HG02798 (cell line): ENCODE measurements at regions not wholly inside any gene's neighbourhood (a gene's known extent, or its start where the extent isn't known, plus 50 kb on each side); places are given as distances from the start of the nearest gene placed in this dataset.

Experiments
- ATAC-seq: cut with Tn5 transposase; IDR thresholded peaks from one replicate; pipeline ENCODE4 v1.9.1; 2021; ENCODE audit warnings: mild to moderate bottlenecking; ENCODE audit not compliant: unreplicated experiment, poor library complexity

DNA sequence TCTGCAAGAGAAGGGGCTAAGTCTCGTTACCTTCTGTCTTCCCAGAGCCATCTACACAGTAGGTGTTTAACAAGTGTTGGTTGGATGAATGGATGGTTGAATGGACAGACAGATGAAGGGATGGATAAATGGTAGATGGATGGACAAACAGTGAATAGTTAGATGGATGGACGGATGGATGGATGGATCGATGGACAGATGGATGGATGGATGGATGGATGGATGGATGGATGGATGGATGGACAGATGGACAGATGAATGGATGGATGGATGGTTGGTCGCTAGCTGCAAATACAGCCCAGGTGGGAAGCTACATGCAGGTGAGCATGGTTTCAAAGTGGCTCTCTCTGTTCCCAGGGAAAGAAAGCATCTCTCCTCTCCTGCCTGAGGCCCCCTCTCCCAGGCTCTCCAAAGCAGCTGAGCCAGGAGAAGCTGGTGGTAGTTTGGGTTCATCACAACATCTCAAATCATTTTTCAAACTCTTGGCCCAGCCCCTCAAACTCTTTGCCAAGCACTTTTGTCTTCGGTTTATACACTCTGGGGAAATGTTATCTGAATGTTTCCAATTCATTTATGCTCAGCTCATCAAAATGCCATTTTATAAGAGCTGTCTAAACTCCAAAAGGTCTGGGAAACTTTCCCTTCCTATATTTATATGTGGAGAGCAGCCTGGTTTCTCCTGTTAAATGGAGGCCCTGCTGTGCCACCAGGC, 192.7 kb downstream of the ANAPC1 start:
- ATAC-seq = no peak

DNA sequence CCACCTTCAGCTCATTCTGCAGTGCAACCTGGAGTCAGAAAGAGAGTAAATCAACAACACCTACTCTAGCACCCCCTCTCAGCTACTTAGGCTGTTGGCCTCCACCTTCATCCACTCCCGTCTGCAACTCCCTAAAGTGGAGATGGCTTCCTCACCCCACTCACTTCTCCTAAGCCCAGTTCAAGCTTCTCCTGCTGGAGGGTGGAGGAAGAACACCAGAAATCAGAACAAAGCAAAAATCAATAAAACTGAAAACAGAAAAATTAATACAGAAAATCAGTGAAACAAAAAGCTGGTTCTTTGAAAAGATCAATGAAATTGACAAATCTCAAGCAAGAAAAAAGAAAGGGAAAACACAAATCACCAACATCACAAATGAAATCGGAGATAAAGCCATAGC, 191.7 kb downstream of the ANAPC1 start:
- ATAC-seq = no peak

DNA sequence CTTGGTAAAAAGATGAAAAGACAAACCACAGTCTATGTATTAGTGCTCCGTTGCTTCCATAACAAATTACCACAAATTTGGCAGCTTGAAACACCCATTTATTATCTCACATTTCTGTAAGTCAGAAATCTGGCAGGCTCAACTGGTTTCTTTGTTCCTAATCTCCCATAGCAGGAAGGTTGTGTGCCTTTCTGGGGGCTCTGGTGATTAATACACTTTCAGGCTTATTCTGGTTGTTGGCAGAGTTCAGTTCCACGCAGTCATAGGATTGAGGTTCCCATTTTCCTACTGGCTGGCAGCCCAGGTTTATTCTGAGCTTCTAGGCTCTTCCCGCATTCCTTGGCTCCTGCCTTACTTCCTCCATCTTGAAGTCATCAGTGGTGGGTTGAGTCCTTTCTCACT, 189.3 kb downstream of the ANAPC1 start:
- no peak for ATAC-seq

DNA sequence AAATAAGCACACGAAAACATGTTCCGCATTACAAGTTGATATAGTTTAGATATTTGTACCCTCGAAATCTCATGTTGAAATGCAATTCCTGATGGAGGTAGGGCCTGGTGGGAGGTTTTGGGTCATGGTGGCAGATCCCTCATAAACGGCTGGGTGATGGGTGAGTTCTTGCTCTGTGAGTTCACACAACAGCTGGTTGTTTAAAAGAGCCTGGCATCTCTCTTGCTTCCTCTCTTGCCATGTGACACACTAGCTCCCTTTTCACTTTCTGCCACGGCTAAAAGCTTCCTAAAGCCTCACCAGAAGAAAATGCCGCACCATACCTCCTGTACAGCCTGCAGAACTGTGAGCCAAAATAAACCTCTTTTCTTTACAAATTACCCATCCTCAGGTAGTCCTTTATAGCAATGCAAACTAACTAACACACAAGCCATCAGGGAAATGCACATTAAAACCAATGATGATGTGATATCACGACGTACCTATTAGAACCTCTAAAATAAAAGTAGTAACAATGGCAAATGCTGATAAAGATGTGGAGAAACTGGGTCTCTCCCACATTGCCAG, 188.5 kb downstream of the ANAPC1 start:
- no peak for ATAC-seq

DNA sequence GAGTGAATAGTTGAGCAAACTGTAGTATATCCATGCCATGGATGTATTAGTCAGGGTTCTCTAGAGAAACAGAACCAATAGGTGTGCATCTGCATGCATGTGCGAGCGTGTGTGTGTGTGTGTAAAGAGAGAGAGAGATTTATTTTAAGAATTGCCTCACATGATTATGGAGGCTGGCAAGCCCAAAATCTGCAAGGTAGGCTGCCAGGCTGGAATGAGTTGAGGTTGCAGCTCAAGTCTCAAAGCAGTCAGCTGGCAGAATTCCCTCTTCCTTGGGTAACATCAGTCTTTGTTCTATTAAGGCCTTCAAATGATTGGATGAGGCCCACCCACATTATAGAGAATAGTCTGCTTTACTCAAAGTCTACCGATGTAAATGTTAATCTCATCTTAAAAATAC, 187.8 kb downstream of the ANAPC1 start:
- ATAC-seq = no peak

DNA sequence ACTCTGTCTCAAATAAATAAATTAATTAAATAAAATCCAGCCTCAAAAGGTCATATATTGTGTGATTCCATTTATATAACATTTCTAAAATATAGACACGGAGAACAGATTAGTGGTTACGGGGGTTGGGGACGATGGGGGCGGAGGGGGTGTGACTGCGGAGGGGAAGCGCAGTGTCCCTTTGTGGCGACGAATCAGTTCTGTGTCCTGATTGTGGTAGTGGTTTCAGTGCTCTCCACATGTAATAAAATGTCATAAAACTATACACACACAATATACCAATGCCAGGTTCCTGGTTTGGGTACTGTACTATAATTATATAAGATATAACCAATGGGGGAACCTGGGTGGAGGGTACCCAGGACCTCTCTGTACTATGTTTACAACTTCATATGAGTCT, 186.4 kb downstream of the ANAPC1 start:
- ATAC-seq = no peak

DNA sequence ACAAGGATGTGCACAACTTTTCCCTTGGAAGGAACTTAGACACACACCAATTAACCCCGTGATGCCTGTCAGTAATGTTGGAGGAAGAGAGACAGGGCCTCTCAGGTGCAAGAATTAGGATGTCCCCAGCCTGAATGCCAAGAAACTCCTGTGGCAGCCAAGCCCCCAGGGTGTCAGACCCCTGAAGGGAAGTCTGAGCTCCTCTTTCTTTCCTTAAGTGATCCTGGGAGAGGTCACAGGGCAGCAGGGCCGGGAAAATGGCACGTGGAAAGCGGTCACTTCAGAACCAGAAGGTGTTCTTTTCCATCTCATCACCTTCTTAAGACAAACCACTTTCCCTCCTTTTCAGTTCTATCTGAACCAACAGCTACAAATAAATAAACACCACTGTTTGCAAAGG, 185.9 kb downstream of the ANAPC1 start:
- ATAC-seq = no peak

DNA sequence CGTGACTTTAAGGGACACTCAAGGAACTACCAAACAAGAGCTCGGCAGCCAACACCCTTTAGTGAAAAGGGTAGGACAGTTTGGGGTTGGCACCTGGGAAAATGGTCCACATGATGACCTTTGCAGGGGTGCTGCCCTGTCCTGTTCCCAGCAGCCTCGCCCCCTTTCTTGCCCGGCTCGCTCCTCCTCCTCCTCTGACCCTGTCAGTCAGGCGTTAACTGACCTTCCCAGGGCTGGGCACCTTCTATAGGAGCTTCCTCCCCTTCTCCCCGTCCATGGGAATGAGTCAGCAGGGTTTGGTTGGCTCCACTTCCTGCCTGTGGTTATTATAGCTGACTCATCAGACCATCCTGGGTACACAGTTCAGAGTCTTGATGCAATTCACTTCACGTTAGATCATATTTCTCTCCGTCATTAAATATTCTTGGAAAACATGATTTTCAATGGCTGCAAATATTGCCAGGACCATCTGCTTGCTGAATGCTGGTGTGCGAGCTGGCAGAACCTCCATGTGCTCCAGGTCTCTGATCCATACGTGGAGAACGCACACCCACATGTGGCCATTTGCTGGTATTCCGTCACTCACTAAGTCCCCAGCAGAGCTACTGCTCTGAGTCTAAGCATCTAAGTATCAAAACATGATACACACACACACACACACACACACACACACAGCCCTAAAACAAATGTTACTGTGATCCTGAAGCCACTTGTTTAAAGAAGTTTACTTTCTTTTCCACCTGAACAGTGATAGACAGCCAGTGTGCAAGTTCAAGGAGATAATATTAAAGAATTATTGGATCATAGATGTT, 185.0 kb downstream of the ANAPC1 start:
- ATAC-seq = no peak

DNA sequence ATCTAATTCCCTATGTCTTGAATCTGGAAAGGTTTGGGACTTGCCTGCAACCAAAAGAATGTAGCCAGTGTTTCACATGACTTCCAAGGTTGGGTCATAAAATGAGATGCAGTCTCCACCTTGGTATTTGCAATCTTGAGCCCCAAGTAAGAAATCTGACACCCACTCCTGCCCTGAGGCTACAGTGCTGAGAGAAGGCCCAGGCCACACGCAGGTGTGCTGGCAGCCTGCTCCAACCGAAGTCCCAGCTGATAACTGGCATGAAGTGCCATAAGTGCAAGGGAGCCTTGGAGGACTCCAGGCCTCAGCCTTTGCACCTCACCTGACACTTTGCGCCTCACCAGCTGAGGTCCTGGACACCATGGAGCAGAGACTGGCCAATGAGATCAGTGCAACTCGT, 182.7 kb downstream of the ANAPC1 start:
- no peak for ATAC-seq

DNA sequence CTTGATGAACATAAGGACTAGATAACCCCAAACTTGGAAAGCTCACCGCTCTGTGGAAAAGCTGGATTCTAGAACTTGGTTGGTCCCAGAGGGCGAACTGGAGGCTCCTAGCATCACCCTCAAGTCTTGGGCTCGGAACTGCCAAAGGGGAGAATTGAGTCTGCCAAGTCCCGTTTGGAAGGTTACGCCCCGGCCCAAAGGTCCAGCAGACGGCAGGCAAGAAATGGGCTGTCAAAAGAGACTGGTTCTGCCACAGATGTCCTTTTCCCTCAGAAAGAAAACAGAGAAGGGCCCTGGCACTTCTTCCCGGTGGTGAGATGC, 182.2 kb downstream of the ANAPC1 start:
- no peak for ATAC-seq

DNA sequence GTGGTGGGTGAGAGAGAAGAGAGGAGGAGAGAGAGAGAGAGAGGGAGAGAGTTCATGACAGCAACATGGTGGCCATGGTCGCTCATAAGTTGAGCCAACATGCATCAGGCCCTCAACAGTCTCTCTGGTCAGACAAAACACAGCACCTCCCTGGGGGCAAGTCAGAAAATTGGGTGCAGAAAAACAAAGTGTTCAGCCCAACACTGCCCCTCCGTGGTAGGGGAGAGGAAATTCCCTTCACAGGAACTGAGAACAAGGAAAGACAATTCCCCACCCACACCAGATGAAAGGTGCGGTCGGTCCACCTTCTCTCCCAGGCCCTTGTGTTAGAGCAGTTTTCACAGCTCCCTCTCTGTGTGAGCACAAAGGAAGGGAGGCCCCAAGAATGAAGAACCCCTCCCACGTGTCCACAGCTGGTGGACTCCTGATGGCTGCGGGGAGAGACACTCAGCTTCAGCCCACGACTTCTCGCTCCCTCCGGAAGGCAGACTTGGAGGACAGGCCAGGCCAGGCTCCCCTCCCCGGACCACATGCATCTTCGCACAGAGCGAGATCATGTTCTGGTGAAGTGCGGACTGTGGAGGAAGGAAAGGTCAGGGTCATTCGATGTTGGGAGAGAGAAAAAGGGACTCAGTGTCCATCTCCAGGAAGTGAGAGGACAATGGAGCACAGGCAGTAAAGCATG, 181.7 kb downstream of the ANAPC1 start:
- no peak for ATAC-seq

DNA sequence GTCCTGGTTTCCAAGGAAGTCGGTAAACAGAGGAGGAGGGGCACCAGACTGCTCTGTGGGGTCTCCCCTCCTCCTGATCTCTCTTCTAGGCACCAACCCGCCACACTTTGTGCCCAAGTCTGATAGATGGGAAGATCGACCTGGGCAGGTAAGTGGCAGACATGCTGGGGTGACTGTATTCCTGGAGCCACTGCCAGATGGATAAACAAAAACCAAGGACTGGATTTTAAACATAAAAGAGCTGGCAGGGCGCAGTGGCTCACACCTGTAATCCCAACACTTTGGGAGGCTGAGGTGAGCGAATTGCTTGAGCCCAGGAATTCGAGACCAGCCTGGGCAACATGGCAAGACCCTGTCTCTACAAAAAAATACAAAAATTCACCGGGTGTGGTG, 181.2 kb downstream of the ANAPC1 start:
- no peak for ATAC-seq

DNA sequence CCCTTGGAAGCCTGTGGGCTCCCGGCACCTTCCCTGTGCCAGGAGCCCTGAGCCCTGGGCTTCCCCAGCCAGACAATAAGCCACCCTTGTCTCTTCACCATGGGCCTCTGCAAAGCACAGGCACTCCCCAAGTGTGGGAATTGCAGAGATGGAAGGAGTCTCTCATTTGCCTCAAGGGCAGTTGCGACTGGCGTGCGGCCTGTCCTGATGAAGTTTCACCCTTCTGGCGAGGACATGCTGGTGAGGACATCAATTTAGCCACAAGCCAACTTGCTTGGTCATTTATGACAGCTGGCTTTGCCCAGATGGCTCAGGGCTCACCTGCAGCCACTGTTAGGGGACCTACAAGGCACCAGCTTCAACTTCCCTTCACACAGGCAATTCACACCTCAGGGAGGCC, 180.2 kb downstream of the ANAPC1 start:
- ATAC-seq = no peak

DNA sequence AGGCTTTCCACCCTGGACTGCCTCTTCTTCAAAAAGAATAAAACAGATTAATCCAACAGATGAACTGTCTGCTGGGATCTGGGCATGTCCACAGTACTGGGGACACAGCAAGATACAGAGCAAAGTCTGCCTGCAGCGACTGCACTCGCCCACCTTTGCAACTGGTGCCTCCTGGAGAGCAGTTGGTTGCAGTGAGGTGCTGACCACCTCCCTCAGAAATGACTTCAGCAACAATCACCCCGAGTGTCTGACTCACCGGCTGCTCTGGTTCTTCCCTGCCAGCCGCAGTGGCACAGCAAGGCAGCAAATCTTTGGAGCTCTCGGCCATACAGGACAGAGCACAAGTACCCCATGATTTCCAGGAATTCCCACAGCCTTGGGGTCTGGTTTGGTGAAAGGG, 179.7 kb downstream of the ANAPC1 start:
- ATAC-seq = no peak

DNA sequence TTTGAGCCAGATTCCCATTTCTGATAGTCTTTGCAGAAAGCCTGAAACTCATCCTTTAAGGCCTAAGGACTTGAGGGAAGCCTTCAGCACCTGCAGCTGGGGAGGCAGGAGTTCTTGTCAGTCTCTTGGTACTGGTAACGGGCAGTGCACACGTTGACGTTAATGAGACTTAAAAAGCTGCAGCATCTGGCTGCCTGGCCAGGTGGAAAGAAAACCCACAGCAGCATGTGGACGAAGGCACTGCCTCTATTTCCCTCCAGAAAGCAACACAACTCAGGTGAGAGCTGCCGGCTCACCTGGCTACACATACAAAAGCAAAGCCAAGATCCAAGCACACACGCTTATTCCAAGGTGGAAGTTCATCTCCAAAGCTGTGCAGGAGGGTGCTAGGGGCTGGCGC, 178.8 kb downstream of the ANAPC1 start:
- ATAC-seq = peak; percentile 33

DNA sequence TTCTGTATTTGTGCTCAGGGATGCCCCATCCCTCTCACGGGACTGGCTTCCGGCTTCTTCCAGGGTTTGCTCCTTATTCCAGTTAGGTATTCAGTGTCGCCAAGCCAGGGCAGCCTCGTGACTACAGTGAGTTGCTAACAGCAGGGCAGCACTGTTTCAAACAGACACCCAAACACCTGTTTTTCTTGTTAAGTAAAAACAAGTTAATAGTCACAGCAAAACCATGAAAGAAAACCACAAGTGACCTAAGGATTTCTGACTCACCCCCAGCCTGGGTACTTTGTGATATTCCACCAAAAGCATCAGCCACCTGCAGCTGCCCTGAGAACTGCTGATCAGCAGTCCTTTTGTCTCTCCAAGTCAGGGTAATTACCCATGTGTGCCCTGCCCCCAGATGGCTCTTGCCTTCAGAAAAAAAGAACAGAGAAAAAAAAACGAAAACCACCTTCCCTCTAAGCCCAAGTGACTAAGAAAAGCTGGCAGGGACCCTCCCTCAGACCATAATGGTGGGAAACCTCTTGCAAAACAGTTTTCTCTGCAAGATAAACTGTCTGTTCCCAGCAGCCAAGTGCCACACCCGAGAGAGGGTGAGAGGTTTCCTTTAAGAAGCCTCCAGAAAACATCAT, 178.2 kb downstream of the ANAPC1 start:
- ATAC-seq = peak; percentile 89

DNA sequence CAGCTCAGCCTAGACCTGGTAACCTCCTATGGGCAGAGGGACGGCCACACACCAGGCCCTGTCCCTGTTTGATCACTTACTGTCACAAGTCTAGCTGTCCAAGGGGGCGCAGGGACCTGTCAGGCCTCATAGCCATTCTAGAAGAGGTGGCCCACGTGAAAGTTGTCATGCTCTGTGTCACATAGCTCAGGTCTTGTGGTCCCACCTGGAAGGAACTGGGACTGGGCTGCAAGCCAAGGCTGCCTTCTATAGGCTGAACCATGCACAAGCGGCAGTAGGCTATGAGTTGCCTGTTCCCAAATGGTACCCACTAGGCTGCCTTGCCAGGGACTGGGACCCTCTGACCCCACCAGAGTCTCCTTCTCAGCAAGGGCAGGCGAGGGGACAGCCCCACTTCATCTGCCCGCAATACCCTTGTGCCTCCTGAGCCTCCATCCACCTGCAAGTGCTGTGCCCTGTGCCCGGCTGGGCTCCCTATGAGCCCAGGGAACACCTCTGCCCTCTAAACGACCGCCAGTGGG, 177.5 kb downstream of the ANAPC1 start:
- ATAC-seq = peak; percentile 2

DNA sequence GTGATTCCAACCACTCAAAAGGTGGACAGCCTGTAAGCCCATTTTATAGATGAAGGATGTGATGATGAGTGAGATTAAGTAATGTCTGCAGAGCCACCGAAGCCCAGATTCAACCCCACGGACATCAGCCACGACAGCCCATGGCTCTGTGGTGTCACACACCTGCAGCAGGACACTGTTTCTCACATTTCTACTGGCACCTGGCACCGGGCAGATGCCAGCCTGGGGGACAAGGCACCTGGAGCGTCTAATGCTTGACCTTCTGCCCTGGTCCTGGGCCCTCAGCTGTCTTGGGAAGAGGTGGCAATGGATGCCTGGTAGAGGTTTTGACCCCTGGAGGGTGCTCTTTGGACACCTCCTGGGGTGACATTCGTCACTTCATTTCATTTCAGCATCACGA, 176.3 kb downstream of the ANAPC1 start:
- ATAC-seq = no peak

DNA sequence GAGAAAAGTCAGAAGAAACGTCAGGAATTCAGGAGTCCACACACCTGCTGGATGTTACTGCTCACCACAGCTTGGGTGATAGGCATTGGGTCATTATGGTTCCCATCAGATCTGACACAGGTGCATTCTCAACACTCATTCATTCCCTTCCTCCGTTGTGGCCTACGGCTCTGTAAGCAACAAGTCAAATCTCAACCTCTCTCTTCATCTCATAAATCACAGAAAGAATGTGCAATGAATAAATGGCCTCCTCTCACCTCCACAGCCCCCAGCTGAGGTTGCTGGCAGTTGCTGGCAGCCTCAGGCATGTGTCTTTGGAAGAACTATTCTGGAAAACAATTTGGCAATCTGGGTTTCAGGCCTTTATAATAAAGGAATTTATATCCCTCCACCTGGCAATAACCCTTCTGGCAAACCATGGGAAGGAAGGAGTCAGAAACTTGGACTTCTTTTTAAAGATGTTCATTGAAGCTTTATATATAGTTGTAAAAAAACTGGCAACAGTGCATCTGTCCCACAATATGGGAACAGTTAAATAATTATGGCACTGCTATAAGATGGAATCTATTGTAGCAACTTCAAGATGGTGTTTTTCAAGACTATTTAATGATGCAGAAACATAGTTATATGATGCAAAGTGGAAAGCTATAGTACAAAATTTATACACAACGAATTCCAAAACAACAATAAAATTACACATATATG, 175.4 kb downstream of the ANAPC1 start:
- ATAC-seq = no peak

DNA sequence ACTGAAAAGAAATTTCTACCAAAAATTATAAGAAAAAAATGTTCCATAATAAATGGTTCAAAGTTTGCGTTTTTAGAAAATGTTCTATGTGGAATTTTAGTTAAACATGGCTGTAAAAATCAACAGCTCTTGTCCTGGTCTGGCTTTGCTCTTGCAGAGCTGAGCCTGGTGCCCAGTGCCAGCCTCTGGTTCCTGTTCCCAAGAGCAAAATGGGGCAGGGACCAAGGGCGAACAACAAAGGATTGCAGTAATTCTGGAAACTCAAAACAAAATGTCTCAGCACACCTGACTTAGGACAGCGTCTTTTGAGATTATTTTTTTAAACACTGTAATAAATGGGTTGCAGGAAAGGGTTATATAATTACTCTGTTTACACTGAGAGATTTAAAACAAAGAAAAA, 174.7 kb downstream of the ANAPC1 start:
- no peak for ATAC-seq
